Renal cortex interstitium (tissue), 11 donors: ENCODE measurements at regions not wholly inside any gene's neighbourhood (a gene's known extent, or its start where the extent isn't known, plus 50 kb on each side); places are given as distances from the start of the nearest gene placed in this dataset.
A peak's percentile ranks its signal among the peaks of the same experiment; 100 is the strongest.
"Not testable (repeated sequence)": the region's sequence is repeated elsewhere in the genome, so short reads cannot be mapped to it uniquely, and the experiment has no call there.

Experiments
- DNase-seq, 11 donors: peaks; one replicate each; pipeline ENCODE4 v3.0.0-alpha.2; 2013; ENCODE audit warnings: low read depth in 9 of 11, low spot score in 4 of 11; ENCODE audit errors: extremely low read depth in 1 of 11

DNA sequence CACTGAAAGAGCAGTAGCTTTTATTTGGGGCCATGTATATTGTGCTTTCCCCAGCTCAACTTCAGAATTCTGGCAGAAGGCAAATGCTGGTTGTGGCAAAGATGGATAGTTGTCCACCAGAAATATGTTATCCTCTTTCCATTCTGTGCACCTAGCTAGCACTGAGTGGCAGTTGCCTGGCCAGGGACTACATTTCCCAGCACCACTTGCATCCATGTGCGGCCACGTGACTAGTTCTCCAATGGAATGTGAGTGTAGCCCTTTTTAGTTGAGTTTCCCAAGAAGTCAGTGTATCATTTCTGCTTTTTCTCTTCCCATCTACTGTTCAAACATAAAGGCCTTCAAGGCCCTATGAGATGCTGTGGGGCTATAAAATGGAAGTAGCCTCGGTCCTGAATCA is 354.0 kb upstream of the CLINT1 start:
- DNase-seq: no peak

- no peak for DNase-seq
These were observed 353.3 kb upstream of the CLINT1 start for GRCh38 chr5:158212237-158212636.

DNA sequence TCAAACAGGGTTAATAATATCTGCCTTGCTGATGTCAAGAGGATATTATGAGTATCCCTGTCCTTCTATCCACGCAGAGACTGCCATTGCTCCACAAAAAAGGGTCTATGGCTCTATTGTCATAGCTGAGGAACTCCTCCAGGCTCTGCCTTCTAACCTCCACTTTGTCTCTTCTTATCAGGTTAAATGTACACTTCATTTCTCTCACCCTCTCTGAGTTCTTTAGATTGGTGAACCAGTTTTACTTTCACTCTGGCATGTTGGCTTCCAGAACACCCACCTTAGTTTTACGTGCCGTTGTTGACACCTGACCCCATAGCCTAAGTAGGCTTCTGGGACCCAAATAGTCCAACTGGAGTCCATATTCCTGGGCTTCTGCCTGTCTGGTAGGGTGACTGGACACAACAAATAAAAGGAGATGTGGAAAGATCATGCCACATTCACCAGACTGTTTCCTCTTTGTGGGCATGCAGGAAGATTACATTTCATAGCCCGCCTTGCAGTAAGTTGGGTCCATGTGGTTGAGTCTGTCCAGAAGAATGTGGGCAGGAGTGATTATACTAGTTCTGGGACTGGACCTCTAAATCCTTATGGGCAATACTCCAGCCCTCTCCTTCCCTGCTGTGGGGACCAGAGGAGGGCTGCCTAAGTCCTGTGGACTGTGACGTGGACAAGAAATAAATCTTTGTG is 350.4 kb upstream of the CLINT1 start:
- DNase-seq: no peak

GRCh38 chr5:158207733-158208132 is 348.8 kb upstream of the CLINT1 start:
- no peak for DNase-seq

GRCh38 chr5:158205992-158206391 is 347.0 kb upstream of the CLINT1 start:
- DNase-seq: no peak

DNA sequence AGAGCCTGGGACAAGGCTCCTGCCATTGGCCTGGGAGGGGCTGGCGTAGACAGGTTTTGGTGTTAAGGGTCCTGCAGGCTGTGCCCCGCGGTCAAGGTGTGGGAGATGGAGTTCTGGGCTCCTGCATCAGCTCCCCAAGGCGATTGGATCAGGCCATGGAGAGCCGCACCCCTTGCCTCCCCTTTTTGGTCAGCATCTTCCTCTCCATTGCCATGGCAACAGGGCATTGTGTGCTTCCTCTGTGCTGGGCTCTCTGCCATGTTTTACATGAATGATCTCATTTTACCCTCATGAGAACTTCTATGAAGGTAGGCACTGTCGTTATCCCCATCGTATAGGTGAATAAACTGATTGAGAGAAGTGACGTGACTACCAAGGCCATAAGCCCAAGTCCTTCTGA is 344.3 kb upstream of the CLINT1 start:
- DNase-seq: no peak

DNA sequence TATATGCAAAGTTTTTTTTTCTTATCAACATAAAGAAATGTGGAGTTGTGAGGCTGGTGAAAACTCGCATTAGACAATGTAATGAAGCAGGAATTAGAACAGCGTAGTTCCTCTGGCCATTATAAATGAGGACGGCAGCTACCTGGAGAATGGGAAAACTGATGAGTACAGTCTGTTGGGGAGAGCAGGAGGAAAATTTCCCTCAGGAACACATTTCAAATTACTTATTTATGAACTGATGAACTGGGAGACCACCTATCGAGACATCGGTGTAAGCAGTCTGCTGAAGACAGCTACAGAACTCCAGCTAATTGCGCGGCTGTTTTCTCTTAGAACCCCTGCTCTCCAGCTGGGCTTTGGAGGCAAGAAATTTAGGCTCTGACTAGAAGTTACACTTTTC is 343.9 kb upstream of the CLINT1 start:
- DNase-seq: no peak

GRCh38 chr5:158200619-158201018 is 341.7 kb upstream of the CLINT1 start:
- DNase-seq: no peak

- DNase-seq: no peak
These were observed 339.7 kb upstream of the CLINT1 start for GRCh38 chr5:158198636-158199035.

DNA sequence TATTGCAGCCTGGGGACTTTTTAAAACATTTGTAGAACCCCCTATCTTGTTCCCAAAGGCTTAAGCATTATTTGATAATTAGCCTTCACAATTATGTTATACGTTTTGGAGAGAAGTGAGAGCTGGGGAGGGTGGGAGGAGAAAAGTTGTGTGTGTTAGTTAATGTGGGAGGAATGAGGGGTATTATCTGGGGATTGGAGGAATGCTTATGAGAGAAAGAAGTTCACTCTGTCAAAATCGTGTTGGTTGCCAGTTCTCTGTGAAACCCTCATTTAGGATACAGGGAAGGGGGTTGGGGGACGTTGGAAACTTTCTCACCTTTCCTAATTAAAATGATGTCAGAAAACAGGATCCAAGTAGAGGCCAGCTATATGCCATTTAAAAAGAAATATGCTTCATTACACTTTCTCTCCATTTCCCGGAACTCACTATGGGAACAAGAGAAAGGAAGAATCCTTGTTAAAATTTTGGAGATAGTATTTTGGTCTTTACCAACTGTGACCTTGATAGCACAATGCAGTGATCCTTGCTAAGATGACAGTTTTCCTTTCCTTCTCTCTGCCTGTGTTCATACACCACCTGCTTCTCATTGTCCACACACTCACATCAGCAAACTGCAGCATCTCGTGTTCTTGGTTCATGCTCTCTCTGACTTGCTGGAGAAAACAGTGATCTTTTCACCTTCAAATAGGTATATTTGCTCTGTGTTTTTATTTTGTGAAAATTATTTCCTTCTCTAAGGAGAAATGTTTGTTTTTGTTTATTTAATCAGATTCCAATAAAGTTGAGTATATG is 336.7 kb upstream of the CLINT1 start:
- no peak for DNase-seq

DNA sequence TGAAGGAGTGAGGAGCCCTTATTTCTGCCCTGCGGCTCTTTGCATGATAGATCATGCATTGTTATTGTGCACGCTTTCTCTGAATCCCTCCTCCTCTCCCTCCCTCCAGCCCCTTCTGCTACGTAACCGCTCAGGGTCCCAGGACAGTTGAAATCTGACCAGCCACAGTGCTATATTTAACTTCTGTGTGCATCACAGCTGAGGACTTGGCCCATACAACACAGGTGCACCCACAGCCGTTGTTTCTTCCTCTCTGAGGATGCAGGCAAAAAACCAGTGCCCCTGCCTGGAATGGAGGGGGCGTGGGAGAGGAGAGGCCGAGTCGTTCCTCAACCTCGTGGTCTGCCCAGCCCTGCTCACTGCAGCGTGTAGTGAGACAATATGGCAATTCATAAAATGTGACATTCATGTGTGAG is 335.6 kb upstream of the CLINT1 start:
- no peak for DNase-seq

- not testable (repeated sequence) for DNase-seq
These were observed 334.4 kb upstream of the CLINT1 start for GRCh38 chr5:158193395-158193794.

- no peak for DNase-seq
These were observed 321.5 kb upstream of the CLINT1 start for GRCh38 chr5:158180407-158180806.

DNA sequence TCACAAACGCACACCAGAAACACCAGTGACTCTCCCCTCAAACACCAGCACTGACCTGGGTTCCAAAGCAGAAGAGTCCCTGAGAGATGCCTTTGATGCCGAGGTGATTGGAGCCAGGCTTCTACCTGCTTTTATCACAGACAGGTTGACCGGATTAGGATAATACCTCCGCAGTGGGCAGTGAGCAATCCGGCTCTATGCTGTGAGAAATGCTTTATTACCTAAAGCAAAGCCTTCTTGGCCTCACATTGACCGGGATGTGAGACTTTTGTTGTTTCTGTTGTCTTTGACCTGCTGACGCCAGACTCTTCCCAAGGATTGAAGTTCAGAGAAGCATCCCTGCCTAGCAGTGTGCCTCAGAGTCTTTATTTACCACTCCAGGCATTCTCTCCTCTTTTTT is 320.3 kb upstream of the CLINT1 start:
- no peak for DNase-seq

GRCh38 chr5:158178535-158178934 is 319.6 kb upstream of the CLINT1 start:
- DNase-seq: no peak

GRCh38 chr5:158177146-158177545 is 318.2 kb upstream of the CLINT1 start:
- no peak for DNase-seq

GRCh38 chr5:158175934-158176481 is 317.1 kb upstream of the CLINT1 start:
- DNase-seq: peak in 7 of 11 donors; percentile 37 to 64 (median 63)

- DNase-seq: peak; percentile 62 to 88 (median 79)
These were observed 316.2 kb upstream of the CLINT1 start for GRCh38 chr5:158174918-158175851.

GRCh38 chr5:158174026-158174425 is 315.1 kb upstream of the CLINT1 start:
- no peak for DNase-seq
